Activated T-helper 2 cell treated with anti-CD3 and anti-CD28 coated beads, Interferon-gamma antibody, Interleukin-2, Interleukin-4, amounts not matched to agents 10 μg/mL and 5 μg/mL and 100 μg/mL, durations not matched to agents 14 hours and 24 hours and 36 hours (primary cell): ENCODE measurements at regions not wholly inside any gene's neighbourhood (a gene's known extent, or its start where the extent isn't known, plus 50 kb on each side); places are given as distances from the start of the nearest gene placed in this dataset.
"Not testable (repeated sequence)": the region's sequence is repeated elsewhere in the genome, so short reads cannot be mapped to it uniquely, and the experiment has no call there.

Source experiments
- DNase-seq: peaks from one replicate; pipeline ENCODE4 v3.0.0; 2021; ENCODE audit warnings: low spot score
- H3K27ac Mint-ChIP-seq: one replicate; pipeline ENCODE4 v1.8.0; 2021; ENCODE audit warnings: mixed read lengths
- H3K27me3 Mint-ChIP-seq: one replicate; pipeline ENCODE4 v1.8.0; 2021; ENCODE audit warnings: low read depth, mixed read lengths
- H3K36me3 Mint-ChIP-seq: one replicate; pipeline ENCODE4 v1.8.0; 2021; ENCODE audit warnings: low read depth, mixed read lengths
- H3K4me1 Mint-ChIP-seq: one replicate; pipeline ENCODE4 v1.8.0; 2021; ENCODE audit warnings: low read depth, mixed read lengths
- H3K4me3 Mint-ChIP-seq: one replicate; pipeline ENCODE4 v1.8.0; 2021; ENCODE audit warnings: low read depth, mild to moderate bottlenecking, moderate library complexity, mixed read lengths
- H3K9me3 Mint-ChIP-seq: one replicate; pipeline ENCODE4 v1.8.0; 2021; ENCODE audit warnings: mixed read lengths
- intact Hi-C: fragments of 100-400 bp; cut with micrococcal nuclease; formaldehyde crosslinking; loops from one replicate; pipeline ENCODE4 v1.15.1; 2023

DNA sequence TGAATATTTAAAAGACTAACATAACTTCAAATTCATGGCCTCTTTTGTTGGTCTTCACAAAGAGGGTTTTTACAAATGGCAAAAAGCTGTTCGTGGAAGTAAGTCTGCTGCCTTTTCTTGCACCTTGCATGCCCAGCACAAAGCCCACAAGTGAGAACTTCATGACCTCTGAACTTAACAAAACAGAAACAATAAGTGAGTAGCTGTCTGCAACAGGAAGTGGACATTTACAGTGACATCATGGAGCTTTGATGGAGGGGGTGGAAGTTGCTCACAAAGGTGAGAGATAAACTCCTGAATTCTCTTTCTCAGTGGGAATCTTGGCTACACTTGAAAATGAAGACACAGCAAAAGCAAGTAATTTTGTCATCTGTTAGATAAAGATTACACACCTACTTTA lies 303.3 kb upstream of the DEPDC1 start:
- intact Hi-C loops, result no loop called here
- Mint-ChIP-seq H3K36me3 (no peaks in the 10 kb centered on the region), H3K27ac (no peak overlapping the region), H3K27me3 (no peaks in the 10 kb centered on the region), H3K4me1 (no peaks in the 10 kb centered on the region), H3K4me3 (no peak overlapping the region), H3K9me3 (peaks cover 12% of the 10 kb centered on the region)
- no peak for DNase-seq

DNA sequence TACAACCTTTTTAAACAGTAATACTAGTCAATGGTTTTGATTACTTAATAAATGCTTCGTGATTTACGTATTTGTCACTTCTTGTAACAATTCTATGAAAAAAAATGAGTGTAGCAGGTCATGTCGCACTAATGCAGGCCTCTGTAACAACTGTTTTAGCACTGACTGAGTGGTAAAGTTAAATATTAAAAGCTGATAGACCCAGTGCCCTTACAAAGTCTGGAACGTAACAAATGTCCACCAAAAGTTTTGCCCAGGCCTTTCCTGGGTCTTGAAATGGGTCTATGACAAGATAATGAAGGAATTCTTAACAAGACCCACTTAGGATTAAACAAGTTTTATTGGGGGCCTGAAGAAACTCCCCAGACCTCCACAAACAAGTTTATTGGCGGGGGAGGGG lies 304.6 kb upstream of the DEPDC1 start:
- DNase-seq, result no peak
- no peaks in the 10 kb centered on the region for H3K4me1 Mint-ChIP-seq
- H3K36me3 Mint-ChIP-seq, result no peaks in the 10 kb centered on the region
- H3K27ac Mint-ChIP-seq, result no peak overlapping the region
- no peaks in the 10 kb centered on the region for H3K27me3 Mint-ChIP-seq
- H3K4me3 Mint-ChIP-seq, result no peak overlapping the region
- intact Hi-C loops, result no loop called here
- peaks cover 12% of the 10 kb centered on the region for H3K9me3 Mint-ChIP-seq

DNA sequence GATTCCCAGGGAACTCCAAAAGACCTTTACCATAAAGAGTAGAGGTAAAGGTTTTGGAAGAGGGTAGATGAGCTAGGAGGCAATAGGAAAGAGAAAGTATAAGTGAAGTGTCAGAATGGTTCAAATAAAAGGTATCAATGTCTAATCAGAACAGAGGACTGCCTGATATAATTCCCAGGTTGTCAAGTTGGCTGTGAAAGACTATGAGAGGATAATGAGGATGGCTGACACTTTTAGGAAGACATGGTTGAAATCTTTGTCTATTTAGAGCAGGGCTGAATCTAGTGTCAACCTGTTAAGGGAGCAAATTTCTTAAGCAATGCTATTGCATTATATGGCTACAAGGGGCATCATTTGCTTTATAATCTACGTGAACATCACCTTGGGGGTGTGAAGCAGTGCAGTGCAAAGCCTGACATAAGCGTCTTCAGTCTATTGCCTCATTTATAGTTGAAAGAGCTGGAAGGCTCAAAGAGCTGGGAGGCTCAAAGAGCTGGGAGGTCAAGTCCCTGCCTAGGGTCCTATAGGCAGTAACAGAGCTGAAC lies 308.3 kb upstream of the DEPDC1 start:
- no peak for DNase-seq
- Mint-ChIP-seq H3K36me3 (no peaks in the 10 kb centered on the region), H3K9me3 (peaks cover 4% of the 10 kb centered on the region), H3K4me3 (no peak overlapping the region), H3K4me1 (no peaks in the 10 kb centered on the region), H3K27ac (no peak overlapping the region), H3K27me3 (no peaks in the 10 kb centered on the region)
- intact Hi-C loops, result no loop called here

DNA sequence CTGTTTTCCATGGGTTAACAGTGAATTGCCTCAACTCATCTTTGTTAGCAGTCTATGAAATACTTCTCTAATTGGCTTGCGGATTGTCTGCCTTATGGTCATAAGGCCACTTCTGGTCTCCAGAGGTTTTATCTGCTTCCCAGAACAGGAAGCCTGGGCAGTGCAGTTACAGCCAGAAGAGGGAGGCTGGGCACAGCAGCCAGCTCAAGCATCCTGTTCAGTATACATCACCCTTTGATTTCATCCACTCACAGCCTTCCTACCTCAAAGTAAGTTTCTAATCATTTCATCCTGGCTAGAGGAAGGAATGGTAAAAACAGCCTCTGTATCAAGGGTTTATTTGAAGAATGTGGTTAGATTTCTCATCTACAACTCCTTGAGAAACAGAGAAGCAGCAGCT lies 311.5 kb upstream of the DEPDC1 start:
- Mint-ChIP-seq H3K4me3 (no peak overlapping the region), H3K4me1 (no peaks in the 10 kb centered on the region), H3K27ac (no peak overlapping the region), H3K9me3 (peaks cover 4% of the 10 kb centered on the region), H3K36me3 (no peaks in the 10 kb centered on the region), H3K27me3 (no peaks in the 10 kb centered on the region)
- no peak for DNase-seq
- intact Hi-C loops, result no loop called here

DNA sequence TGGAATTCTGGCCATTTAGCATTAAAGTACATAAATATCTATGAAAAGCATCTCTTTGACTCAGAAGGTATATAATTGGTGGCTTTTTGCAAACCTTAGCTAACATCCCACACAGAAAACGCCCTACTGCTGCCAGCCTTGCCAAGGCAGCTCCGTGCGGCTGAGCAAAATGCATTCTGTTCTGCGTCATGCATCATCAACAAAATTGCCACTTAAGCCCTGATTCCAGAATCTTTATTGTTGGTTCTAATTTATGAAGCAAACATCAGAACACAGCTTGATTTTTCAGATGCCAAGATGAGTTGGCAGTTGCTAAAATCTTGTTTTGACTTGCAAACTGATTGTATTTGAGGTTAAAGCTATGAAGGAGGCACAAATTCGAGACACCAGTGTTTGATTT lies 314.9 kb upstream of the DEPDC1 start:
- DNase-seq, result no peak
- no peak overlapping the region for H3K27ac Mint-ChIP-seq
- H3K4me3 Mint-ChIP-seq, result no peak overlapping the region
- no peaks in the 10 kb centered on the region for H3K4me1 Mint-ChIP-seq
- intact Hi-C loops, result no loop called here
- no peaks in the 10 kb centered on the region for H3K9me3 Mint-ChIP-seq
- H3K27me3 Mint-ChIP-seq, result no peaks in the 10 kb centered on the region
- no peaks in the 10 kb centered on the region for H3K36me3 Mint-ChIP-seq

DNA sequence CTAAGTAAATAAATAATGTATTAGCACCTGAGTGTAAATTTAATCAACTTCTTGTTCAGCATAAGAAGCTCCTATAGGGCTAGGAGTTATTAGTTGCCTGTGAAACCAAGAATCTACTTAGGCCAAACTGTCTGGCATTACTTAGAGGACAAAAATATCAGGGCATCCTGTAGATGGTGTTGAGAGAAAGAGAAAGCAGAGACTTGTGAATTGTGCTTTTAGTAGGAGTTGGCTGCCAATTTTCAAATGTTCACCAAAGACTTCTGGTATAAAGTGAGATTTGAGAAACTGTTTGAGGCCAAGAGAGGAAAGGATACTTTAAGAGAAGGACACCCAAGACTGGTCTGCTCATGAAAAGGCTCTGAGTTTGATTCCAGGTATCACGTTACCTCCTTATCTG lies 315.5 kb upstream of the DEPDC1 start:
- Mint-ChIP-seq H3K4me1 (no peaks in the 10 kb centered on the region), H3K9me3 (no peaks in the 10 kb centered on the region), H3K36me3 (no peaks in the 10 kb centered on the region), H3K27ac (no peak overlapping the region), H3K27me3 (no peaks in the 10 kb centered on the region), H3K4me3 (no peak overlapping the region)
- no peak for DNase-seq
- intact Hi-C loops, result no loop called here

DNA sequence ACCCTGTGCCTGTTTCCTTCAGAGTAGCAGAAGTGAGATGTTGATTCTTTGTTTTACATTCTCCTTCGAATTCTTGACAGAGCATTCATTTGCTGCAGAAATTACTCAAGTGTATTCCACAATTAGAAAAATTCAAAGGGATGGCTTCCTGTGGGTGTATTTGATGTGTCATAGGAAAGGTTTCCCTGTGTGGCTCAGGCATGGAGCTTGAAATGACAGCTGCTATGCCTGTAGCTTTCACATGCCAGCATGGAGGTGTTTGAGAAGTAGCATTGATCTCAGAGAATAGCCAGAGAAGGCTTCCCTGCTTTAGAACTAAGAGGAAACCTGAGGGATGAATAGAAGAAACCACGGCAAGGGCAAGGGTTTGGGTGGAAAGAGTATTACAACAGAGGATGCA lies 317.2 kb upstream of the DEPDC1 start:
- Mint-ChIP-seq H3K4me1 (no peaks in the 10 kb centered on the region), H3K27me3 (no peaks in the 10 kb centered on the region), H3K4me3 (no peak overlapping the region), H3K9me3 (no peaks in the 10 kb centered on the region), H3K36me3 (no peaks in the 10 kb centered on the region), H3K27ac (no peak overlapping the region)
- DNase-seq, result no peak
- intact Hi-C loops, result no loop called here

DNA sequence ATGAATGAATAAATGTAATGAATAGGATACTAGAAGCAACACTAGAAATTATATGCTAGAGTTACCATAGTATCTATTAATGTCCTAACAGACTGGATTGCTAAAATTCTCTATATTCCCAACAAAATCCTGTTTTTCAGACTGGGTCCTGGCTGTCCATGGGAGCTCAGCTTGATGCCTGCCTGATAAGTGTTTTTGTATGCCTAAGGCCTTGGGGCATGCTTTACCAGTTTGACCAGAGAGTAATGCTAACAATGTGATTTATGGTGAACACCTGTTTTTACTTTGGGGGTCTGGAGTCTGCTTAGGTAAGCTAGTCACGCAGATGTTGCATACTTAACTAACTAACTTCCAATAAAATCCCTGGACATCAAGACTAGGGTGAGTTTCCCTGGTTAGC lies 318.8 kb upstream of the DEPDC1 start:
- no peak overlapping the region for H3K27ac Mint-ChIP-seq
- no peaks in the 10 kb centered on the region for H3K27me3 Mint-ChIP-seq
- intact Hi-C loops, result no loop called here
- no peak for DNase-seq
- H3K4me3 Mint-ChIP-seq, result no peak overlapping the region
- no peaks in the 10 kb centered on the region for H3K4me1 Mint-ChIP-seq
- no peaks in the 10 kb centered on the region for H3K36me3 Mint-ChIP-seq
- H3K9me3 Mint-ChIP-seq, result no peaks in the 10 kb centered on the region

DNA sequence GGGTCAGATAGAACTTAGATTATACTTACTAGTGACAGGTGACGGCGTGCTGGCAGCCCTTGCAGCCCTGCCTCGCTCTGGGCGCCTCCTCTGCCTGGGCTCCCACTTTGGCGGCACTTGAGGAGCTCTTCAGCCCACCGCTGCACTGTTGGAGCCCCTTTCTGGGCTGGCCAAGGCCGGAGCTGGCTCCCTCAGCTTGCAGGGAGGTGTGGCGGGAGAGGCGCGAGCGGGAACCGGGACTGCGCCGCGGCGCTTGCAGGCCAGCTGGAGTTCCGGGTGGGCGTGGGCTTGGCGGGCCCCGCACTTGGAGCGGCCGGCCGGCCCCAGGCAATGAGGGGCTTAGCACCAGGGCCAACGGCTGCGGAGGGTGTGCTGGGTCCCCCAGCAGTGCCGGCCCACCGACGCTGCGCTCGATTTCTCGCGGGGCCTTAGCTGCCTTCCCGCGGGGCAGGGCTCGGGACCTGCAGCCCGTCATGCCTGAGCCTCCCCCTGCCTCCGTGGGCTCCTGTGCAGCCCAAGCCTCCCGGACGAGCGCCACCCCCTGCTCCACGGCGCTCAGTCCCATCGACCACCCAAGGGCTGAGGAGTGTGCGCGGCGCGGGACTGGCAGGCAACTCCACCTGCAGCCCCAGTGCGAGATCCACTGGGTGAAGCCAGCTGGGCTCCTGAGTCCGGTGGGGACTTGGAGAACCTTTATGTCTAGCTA lies 320.8 kb upstream of the DEPDC1 start:
- H3K27ac Mint-ChIP-seq, DNase-seq, intact Hi-C loops, H3K36me3 Mint-ChIP-seq, H3K4me1 Mint-ChIP-seq, H3K9me3 Mint-ChIP-seq, H3K27me3 Mint-ChIP-seq, H3K4me3 Mint-ChIP-seq: not testable (repeated sequence)

DNA sequence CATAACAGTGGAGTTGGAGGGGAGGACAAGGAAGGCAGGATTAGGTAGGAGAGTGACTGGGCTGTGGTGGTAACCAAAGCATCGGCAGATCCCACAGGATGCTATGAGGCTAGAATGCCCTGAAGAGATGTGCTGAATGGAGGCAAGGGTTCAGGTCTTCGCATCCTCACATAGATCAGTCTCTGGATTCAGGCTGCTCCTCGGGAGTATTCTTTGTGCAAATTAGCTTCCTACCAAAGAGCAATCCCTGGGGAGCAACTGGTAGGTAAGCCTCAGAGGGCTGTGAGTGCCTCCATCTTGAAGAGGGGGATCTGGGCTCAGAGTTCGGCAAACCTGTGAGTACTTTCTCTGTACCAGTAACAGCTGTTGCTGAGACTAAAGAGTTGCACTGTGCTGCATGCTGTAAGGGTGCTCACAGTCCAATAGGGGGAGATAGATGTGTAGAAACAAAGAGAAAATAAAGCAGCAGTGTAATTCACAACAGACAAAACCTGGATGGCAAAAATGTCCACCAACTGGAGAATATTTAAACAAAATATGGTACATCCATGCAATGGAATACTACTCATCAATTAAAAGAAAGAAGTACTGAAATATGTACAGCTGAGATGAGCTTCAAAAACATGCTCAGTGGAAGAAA lies 322.4 kb upstream of the DEPDC1 start:
- H3K36me3 Mint-ChIP-seq, result no peaks in the 10 kb centered on the region
- peaks cover 9% of the 10 kb centered on the region for H3K9me3 Mint-ChIP-seq
- H3K4me3 Mint-ChIP-seq, result no peak overlapping the region
- no peak overlapping the region for H3K27ac Mint-ChIP-seq
- no peaks in the 10 kb centered on the region for H3K27me3 Mint-ChIP-seq
- H3K4me1 Mint-ChIP-seq, result no peaks in the 10 kb centered on the region
- intact Hi-C loops, result no loop called here
- DNase-seq, result no peak

DNA sequence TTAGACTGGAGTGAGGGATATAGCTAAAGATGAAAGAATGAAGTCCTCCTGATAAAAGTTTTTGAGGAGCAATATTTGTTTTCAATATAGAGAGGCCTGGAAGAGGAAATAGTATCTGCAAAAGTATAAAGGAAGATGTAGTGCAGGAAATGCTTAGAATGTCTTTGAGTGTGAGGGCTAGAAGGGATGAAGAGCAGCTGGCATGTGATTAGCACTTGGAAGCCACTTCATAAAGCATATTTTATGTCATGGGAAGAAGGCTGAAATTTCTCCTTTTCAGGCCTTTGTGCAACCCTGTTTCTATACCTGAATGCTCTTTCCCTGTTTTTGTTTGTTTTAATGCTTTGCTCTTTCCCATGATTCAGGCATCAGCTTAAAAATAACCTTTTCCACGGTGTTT lies 323.3 kb upstream of the DEPDC1 start:
- Mint-ChIP-seq H3K27ac (no peak overlapping the region), H3K4me3 (no peak overlapping the region), H3K36me3 (no peaks in the 10 kb centered on the region), H3K9me3 (peaks cover 9% of the 10 kb centered on the region), H3K27me3 (no peaks in the 10 kb centered on the region), H3K4me1 (no peaks in the 10 kb centered on the region)
- intact Hi-C loops, result no loop called here
- no peak for DNase-seq

DNA sequence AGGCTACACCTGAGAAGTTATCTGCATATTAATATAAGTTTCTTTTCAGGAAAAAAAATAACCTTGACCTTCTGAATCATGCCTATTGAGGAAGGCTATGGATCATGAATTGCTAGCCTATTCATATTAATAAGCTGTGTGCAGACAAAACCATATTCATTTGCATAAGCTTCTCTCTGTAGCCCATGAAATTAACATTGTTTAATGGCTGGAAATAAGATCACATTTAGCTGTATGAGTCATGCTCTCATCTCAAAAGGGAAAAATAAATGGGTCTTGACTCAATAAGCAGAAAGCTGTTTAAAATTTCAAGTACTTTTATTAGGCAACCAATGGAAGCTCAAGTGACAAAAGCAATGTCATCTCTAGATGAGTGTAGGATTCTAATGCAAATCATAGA lies 330.0 kb upstream of the DEPDC1 start:
- no peaks in the 10 kb centered on the region for H3K36me3 Mint-ChIP-seq
- H3K4me3 Mint-ChIP-seq, result no peak overlapping the region
- no peaks in the 10 kb centered on the region for H3K27me3 Mint-ChIP-seq
- no peak overlapping the region for H3K27ac Mint-ChIP-seq
- intact Hi-C loops, result no loop called here
- peaks cover 33% of the 10 kb centered on the region for H3K9me3 Mint-ChIP-seq
- no peaks in the 10 kb centered on the region for H3K4me1 Mint-ChIP-seq
- no peak for DNase-seq

DNA sequence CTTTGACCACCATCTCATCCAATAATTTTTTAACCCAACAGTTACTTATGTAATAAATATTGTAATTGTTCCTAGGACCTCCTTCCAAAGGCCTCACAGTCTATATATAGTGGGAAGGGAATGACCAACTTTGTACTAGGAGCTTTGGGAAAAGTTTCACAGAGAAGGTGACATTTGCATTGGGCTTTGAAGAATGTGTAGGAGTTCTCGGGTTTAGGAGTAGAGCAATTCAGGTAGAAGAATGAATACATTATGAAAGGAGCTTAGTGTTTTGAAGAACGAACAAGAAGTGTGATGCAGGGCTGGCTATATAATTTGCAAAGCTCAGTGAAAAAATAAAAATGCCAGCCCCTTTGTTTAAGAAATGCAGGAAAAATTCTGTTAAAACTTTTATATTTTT lies 330.4 kb upstream of the DEPDC1 start:
- intact Hi-C loops, result no loop called here
- Mint-ChIP-seq H3K27ac (no peak overlapping the region), H3K27me3 (no peaks in the 10 kb centered on the region), H3K4me3 (no peak overlapping the region), H3K36me3 (no peaks in the 10 kb centered on the region), H3K9me3 (peaks cover 34% of the 10 kb centered on the region), H3K4me1 (no peaks in the 10 kb centered on the region)
- no peak for DNase-seq
